Keratinocyte (primary cell): ENCODE measurements at regions not wholly inside any gene's neighbourhood (a gene's known extent, or its start where the extent isn't known, plus 50 kb on each side); places are given as distances from the start of the nearest gene placed in this dataset.

Experiments used
- EZH2 ChIP-seq: IDR thresholded peaks from one replicate; pipeline ENCODE4 v1.6.1; 2012; ENCODE audit warnings: inconsistent platforms, mild to moderate bottlenecking, low read length, moderate library complexity
- TF ChIP-seq, protein P1 (sequence below), 3 experiments: IDR thresholded peaks in 1 of 3; conservative IDR thresholded peaks in 1 of 3; optimal IDR thresholded peaks in 1 of 3; 2 replicates in 2 of 3; 3 replicates in 1 of 3; pipeline versions ENCODE3 to v1.5.1; 2011; ENCODE audit warnings: low read length in 3 of 3, mild to moderate bottlenecking in 3 of 3, moderate library complexity in 2 of 3, control low read depth in 1 of 3, inconsistent platforms in 1 of 3; ENCODE audit not compliant: insufficient read depth in 2 of 3; ENCODE audit errors: extremely low read depth in 1 of 3

DNA sequence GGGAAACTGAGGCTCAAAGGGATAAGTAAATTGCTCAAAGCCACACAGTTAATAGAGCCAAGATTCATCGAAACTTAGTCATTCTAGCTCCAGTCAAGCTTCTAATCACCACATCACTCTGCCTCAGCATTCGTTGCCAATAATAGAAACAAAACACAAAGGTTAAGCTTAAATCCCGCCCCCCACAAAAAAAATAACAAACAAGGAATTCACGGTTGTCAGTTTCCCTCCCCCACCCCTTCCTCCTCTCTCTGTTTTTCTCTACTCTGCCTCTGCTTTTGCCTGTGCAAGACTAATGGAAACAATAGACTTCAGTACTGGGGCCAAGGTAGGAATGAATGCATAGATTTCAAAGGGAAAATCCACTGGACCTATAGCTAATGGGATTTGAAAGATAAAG lies 70.7 kb upstream of the ZNF644 start:
- TF ChIP-seq, protein P1, sequence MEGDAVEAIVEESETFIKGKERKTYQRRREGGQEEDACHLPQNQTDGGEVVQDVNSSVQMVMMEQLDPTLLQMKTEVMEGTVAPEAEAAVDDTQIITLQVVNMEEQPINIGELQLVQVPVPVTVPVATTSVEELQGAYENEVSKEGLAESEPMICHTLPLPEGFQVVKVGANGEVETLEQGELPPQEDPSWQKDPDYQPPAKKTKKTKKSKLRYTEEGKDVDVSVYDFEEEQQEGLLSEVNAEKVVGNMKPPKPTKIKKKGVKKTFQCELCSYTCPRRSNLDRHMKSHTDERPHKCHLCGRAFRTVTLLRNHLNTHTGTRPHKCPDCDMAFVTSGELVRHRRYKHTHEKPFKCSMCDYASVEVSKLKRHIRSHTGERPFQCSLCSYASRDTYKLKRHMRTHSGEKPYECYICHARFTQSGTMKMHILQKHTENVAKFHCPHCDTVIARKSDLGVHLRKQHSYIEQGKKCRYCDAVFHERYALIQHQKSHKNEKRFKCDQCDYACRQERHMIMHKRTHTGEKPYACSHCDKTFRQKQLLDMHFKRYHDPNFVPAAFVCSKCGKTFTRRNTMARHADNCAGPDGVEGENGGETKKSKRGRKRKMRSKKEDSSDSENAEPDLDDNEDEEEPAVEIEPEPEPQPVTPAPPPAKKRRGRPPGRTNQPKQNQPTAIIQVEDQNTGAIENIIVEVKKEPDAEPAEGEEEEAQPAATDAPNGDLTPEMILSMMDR (optimal IDR thresholded peaks at IDR 0.05 in 1 of 3, IDR thresholded peaks at IDR 0.05 in 1 of 3, conservative IDR thresholded peaks at IDR 0.05 in 1 of 3; ENCODE audit: extremely low read depth in 1 of 3, insufficient read depth in 2 of 3, low read length in 3 of 3), result no peak
- TF ChIP-seq EZH2, result no peak
